A549 (cell line): ENCODE measurements at regions not wholly inside any gene's neighbourhood (a gene's known extent, or its start where the extent isn't known, plus 50 kb on each side); places are given as distances from the start of the nearest gene placed in this dataset.

Experiments
- BHLHE40 ChIP-seq: IDR thresholded peaks from 2 replicates; pipeline ENCODE4 v1.6.1; 2012; ENCODE audit warnings: low read depth, low read length, inconsistent platforms
- HDAC2 ChIP-seq: fragments of 200-600 bp; sonication (generic); IDR thresholded peaks from 2 replicates; pipeline ENCODE4 v1.6.1; 2016
- KDM1A ChIP-seq: fragments of 200-600 bp; sonication (generic); IDR thresholded peaks from 2 replicates; pipeline ENCODE4 v1.6.1; 2016; ENCODE audit warnings: low read depth, mild to moderate bottlenecking
- MAFK ChIP-seq: fragments of 450-650 bp; IDR thresholded peaks from 2 replicates; pipeline ENCODE4 v1.6.1; 2014; ENCODE audit not compliant: partially characterized antibody
- POLR2A ChIP-seq: IDR thresholded peaks from 2 replicates; pipeline ENCODE4 v1.6.1; 2012; ENCODE audit warnings: mild to moderate bottlenecking, low read length
- TF ChIP-seq, protein P1 (sequence below): fragments of >200 bp; sonication (Bioruptor Twin); formaldehyde crosslinking; IDR thresholded peaks from 3 replicates; pipeline ENCODE4 v1.5.1; 2016
- TF ChIP-seq, protein P2 (sequence below): fragments of 150-350 bp; IDR thresholded peaks from 2 replicates; pipeline ENCODE4 v1.6.1; 2014; ENCODE audit warnings: low read depth, mild to moderate bottlenecking, low read length
- TF ChIP-seq, protein P3 (sequence below): IDR thresholded peaks from 2 replicates; pipeline ENCODE4 v1.6.1; 2012
- TF ChIP-seq, protein P4 (sequence below): IDR thresholded peaks from 2 replicates; pipeline ENCODE4 v1.6.1; 2012

GRCh38 chr5:103498800-103499551, 63.6 kb downstream of the NUDT12 start:
- TF ChIP-seq BHLHE40 (no peak), POLR2A (no peak), MAFK (no peak), KDM1A (no peak), HDAC2 (no peak)
- TF ChIP-seq, protein P1, sequence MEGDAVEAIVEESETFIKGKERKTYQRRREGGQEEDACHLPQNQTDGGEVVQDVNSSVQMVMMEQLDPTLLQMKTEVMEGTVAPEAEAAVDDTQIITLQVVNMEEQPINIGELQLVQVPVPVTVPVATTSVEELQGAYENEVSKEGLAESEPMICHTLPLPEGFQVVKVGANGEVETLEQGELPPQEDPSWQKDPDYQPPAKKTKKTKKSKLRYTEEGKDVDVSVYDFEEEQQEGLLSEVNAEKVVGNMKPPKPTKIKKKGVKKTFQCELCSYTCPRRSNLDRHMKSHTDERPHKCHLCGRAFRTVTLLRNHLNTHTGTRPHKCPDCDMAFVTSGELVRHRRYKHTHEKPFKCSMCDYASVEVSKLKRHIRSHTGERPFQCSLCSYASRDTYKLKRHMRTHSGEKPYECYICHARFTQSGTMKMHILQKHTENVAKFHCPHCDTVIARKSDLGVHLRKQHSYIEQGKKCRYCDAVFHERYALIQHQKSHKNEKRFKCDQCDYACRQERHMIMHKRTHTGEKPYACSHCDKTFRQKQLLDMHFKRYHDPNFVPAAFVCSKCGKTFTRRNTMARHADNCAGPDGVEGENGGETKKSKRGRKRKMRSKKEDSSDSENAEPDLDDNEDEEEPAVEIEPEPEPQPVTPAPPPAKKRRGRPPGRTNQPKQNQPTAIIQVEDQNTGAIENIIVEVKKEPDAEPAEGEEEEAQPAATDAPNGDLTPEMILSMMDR, result no peak
- TF ChIP-seq, protein P2, sequence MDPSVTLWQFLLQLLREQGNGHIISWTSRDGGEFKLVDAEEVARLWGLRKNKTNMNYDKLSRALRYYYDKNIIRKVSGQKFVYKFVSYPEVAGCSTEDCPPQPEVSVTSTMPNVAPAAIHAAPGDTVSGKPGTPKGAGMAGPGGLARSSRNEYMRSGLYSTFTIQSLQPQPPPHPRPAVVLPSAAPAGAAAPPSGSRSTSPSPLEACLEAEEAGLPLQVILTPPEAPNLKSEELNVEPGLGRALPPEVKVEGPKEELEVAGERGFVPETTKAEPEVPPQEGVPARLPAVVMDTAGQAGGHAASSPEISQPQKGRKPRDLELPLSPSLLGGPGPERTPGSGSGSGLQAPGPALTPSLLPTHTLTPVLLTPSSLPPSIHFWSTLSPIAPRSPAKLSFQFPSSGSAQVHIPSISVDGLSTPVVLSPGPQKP, result no peak
- TF ChIP-seq, protein P3, sequence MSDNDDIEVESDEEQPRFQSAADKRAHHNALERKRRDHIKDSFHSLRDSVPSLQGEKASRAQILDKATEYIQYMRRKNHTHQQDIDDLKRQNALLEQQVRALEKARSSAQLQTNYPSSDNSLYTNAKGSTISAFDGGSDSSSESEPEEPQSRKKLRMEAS, result no peak
- TF ChIP-seq, protein P4, sequence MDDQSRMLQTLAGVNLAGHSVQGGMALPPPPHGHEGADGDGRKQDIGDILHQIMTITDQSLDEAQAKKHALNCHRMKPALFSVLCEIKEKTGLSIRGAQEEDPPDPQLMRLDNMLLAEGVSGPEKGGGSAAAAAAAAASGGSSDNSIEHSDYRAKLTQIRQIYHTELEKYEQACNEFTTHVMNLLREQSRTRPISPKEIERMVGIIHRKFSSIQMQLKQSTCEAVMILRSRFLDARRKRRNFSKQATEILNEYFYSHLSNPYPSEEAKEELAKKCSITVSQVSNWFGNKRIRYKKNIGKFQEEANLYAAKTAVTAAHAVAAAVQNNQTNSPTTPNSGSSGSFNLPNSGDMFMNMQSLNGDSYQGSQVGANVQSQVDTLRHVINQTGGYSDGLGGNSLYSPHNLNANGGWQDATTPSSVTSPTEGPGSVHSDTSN, result no peak
